ENCODE measurements at regions not wholly inside any gene's neighbourhood (a gene's known extent, or its start where the extent isn't known, plus 50 kb on each side); places are given as distances from the start of the nearest gene placed in this dataset.

DNA sequence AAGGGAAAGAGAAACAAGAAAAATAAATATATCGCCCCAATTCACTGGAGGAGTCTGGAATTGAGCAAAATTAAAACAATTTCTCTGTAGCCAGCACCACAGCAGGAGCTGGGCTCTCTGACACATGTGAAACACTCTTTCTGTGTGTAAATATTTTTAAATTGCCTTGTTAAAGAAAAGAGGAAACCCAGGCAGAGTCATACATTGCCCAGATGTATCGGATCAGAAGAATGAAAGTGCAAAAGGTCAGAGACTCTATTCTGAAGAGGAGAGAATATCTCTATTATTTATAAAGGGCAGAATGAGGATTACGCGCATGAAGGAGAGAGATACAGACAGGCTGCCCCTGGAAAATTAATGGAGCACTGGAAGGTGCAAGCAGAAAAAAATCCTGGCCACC lies 127.0 kb upstream of the MAN1A1 start:
- no peaks in the 10 kb centered on the region for H3K4me1 ChIP-seq (ENCODE audit: insufficient read depth, low read length)
- no peaks in the 10 kb centered on the region for H3K23me2 ChIP-seq (ENCODE audit: insufficient read length, low read depth, low read length, poor library complexity, severe bottlenecking)
- H4K5ac ChIP-seq (ENCODE audit: insufficient read length, low read depth, low read length) = no peak overlapping the region
- no peak overlapping the region for H3K27ac ChIP-seq (ENCODE audit: insufficient read length, low read depth, low read length)
- no peak overlapping the region for H2BK12ac ChIP-seq (ENCODE audit: insufficient read length, low read depth, low read length)
- no CpG with 5 or more reads among the region's 4 CpGs for WGBS (ENCODE audit: extremely low coverage, insufficient read length, low lambda C conversion rate)
- H4K20me1 ChIP-seq (ENCODE audit: control insufficient read depth, insufficient read depth, insufficient read length) = no peaks in the 10 kb centered on the region
- H3K4me2 ChIP-seq (ENCODE audit: insufficient read depth, insufficient read length, low read length) = no peak overlapping the region
- H4K91ac ChIP-seq (ENCODE audit: insufficient read length, low read depth, low read length) = no peak overlapping the region
- no peak overlapping the region for H3K4ac ChIP-seq (ENCODE audit: low read depth, low read length)
- H3K14ac ChIP-seq (ENCODE audit: insufficient read depth, low read length) = no peak overlapping the region
- no peak overlapping the region for H2BK15ac ChIP-seq (ENCODE audit: low read depth, low read length)
- H3K56ac ChIP-seq (ENCODE audit: insufficient read length, low read depth, low read length) = no peak overlapping the region
- H3K79me2 ChIP-seq (ENCODE audit: insufficient read depth, low read length) = no peaks in the 10 kb centered on the region
- H3K4me1 Mint-ChIP-seq = no peaks in the 10 kb centered on the region
- no peak overlapping the region for H3K27ac Mint-ChIP-seq
- no peak overlapping the region for H2BK120ac ChIP-seq (ENCODE audit: low read depth, low read length, poor library complexity, severe bottlenecking)
- no peaks in the 10 kb centered on the region for H3K27me3 ChIP-seq (ENCODE audit: insufficient read depth, low read length)
- H3K9me3 ChIP-seq (ENCODE audit: control insufficient read depth, low read depth, low read length) = no peaks in the 10 kb centered on the region
- no peak overlapping the region for H3K18ac ChIP-seq (ENCODE audit: insufficient read length, low read depth, low read length)
- DNase-seq = no peak
- no peak overlapping the region for H3K23ac ChIP-seq (ENCODE audit: insufficient read length, low read depth, low read length)
- no peak overlapping the region for H3K4me3 Mint-ChIP-seq
- no peak overlapping the region for H4K8ac ChIP-seq (replicated peaks; ENCODE audit: insufficient read length, low read depth, low read length)
- H3T11ph ChIP-seq (ENCODE audit: low read length) = no peak overlapping the region
- H3K27me3 Mint-ChIP-seq (ENCODE audit: low read depth) = no peaks in the 10 kb centered on the region
- no peak overlapping the region for H2BK20ac ChIP-seq (ENCODE audit: low read depth, low read length, poor library complexity, severe bottlenecking)
- no peak overlapping the region for H2BK5ac ChIP-seq (ENCODE audit: insufficient read length, low read length)
- no peak overlapping the region for H2AFZ ChIP-seq (ENCODE audit: low read length)
- no peaks in the 10 kb centered on the region for H3K9me3 Mint-ChIP-seq
- H3K9ac ChIP-seq (ENCODE audit: extremely low read depth, insufficient read length, low read length) = no peak overlapping the region
- no peak for TF ChIP-seq CTCF (conservative IDR thresholded peaks at IDR 0.05)
- no peak overlapping the region for H2AK5ac ChIP-seq (ENCODE audit: insufficient read length, low read length)
- no peaks in the 10 kb centered on the region for H3K79me1 ChIP-seq (ENCODE audit: insufficient read depth, low read depth, low read length, poor library complexity, severe bottlenecking)
- H3K36me3 Mint-ChIP-seq (ENCODE audit: insufficient read depth in 1 of 3, low read depth in 3 of 3) = no peaks in the 10 kb centered on the region

Data from H9 (cell line).